ENCODE measurements at regions not wholly inside any gene's neighbourhood (a gene's known extent, or its start where the extent isn't known, plus 50 kb on each side); places are given as distances from the start of the nearest gene placed in this dataset.
"Not testable (repeated sequence)": the region's sequence is repeated elsewhere in the genome, so short reads cannot be mapped to it uniquely, and the experiment has no call there.

GRCh38 chr1:104163912-104164476, 414.3 kb downstream of the AMY1C start:
- no peak for DNase-seq (ENCODE audit: low spot score)

- DNase-seq (ENCODE audit: low spot score) = no peak
Observed at GRCh38 chr1:104172243-104172681, 422.6 kb downstream of the AMY1C start.

GRCh38 chr1:104182251-104182650, 432.6 kb downstream of the AMY1C start:
- DNase-seq (ENCODE audit: low spot score) = no peak

GRCh38 chr1:104189207-104189606, 439.5 kb downstream of the AMY1C start:
- no peak for DNase-seq (ENCODE audit: low spot score)

GRCh38 chr1:104190821-104191220, 441.1 kb downstream of the AMY1C start:
- DNase-seq (ENCODE audit: low spot score) = no peak

GRCh38 chr1:104195395-104195794, 445.7 kb downstream of the AMY1C start:
- no peak for DNase-seq (ENCODE audit: low spot score)

- no peak for DNase-seq (ENCODE audit: low spot score)
Observed at GRCh38 chr1:104196136-104196535, 446.4 kb downstream of the AMY1C start.

GRCh38 chr1:104197516-104197915, 447.8 kb downstream of the AMY1C start:
- DNase-seq (ENCODE audit: low spot score) = no peak

GRCh38 chr1:104212239-104212638, 462.5 kb downstream of the AMY1C start:
- DNase-seq (ENCODE audit: low spot score) = no peak

GRCh38 chr1:104217395-104217986, 467.8 kb downstream of the AMY1C start:
- not testable (repeated sequence) for DNase-seq (ENCODE audit: low spot score)

GRCh38 chr1:104229860-104230259, 480.2 kb downstream of the AMY1C start:
- DNase-seq (ENCODE audit: low spot score) = no peak

- DNase-seq (ENCODE audit: low spot score) = no peak
Observed at GRCh38 chr1:104231676-104232075, 482.0 kb downstream of the AMY1C start.

GRCh38 chr1:104235141-104235540, 485.4 kb downstream of the AMY1C start:
- peak; percentile 5 for DNase-seq (ENCODE audit: low spot score)

- peak; percentile 26 for DNase-seq (ENCODE audit: low spot score)
Observed at GRCh38 chr1:104238991-104239390, 489.3 kb downstream of the AMY1C start.

- no peak for DNase-seq (ENCODE audit: low spot score)
Observed at GRCh38 chr1:104248385-104248784, 498.7 kb downstream of the AMY1C start.

- DNase-seq (ENCODE audit: low spot score) = no peak
Observed at GRCh38 chr1:104259481-104259880, 509.8 kb downstream of the AMY1C start.

GRCh38 chr1:104263110-104263509, 513.4 kb downstream of the AMY1C start:
- not testable (repeated sequence) for DNase-seq (ENCODE audit: low spot score)

- no peak for DNase-seq (ENCODE audit: low spot score)
Observed at GRCh38 chr1:104264521-104264920, 514.8 kb downstream of the AMY1C start.

GRCh38 chr1:104265163-104265562, 515.5 kb downstream of the AMY1C start:
- no peak for DNase-seq (ENCODE audit: low spot score)

GRCh38 chr1:104266612-104267011, 516.9 kb downstream of the AMY1C start:
- DNase-seq (ENCODE audit: low spot score) = no peak

- DNase-seq (ENCODE audit: low spot score) = not testable (repeated sequence)
Observed at GRCh38 chr1:104288322-104288721, 538.6 kb downstream of the AMY1C start.

GRCh38 chr1:104291156-104291555, 541.5 kb downstream of the AMY1C start:
- DNase-seq (ENCODE audit: low spot score) = no peak

- no peak for DNase-seq (ENCODE audit: low spot score)
Observed at GRCh38 chr1:104294259-104294658, 544.6 kb downstream of the AMY1C start.

GRCh38 chr1:104295511-104295910, 545.8 kb downstream of the AMY1C start:
- DNase-seq (ENCODE audit: low spot score) = no peak
